Stimulated activated CD4-positive, alpha-beta T cell treated with anti-CD3 and anti-CD28 coated beads, Interleukin-15, amount 100 ng/mL, for 48 hours (primary cell): ENCODE measurements at regions not wholly inside any gene's neighbourhood (a gene's known extent, or its start where the extent isn't known, plus 50 kb on each side); places are given as distances from the start of the nearest gene placed in this dataset.

Experiments
- DNase-seq, 2 donors: peaks; one replicate each; pipeline ENCODE4 v3.0.0-alpha.2; 2020; ENCODE audit warnings: low read depth in 2 of 2

GRCh38 chr14:97719931-97720330 is 922.7 kb downstream of the VRK1 start:
- no peak for DNase-seq

GRCh38 chr14:97723351-97723750 is 926.2 kb downstream of the VRK1 start:
- no peak for DNase-seq

- DNase-seq: no peak
These were observed 926.6 kb downstream of the VRK1 start for GRCh38 chr14:97723819-97724218.

GRCh38 chr14:97724265-97724731 is 927.1 kb downstream of the VRK1 start:
- no peak for DNase-seq

- DNase-seq: no peak
These were observed 929.5 kb downstream of the VRK1 start for GRCh38 chr14:97726676-97727075.

GRCh38 chr14:97730706-97731105 is 933.5 kb downstream of the VRK1 start:
- DNase-seq: no peak

- DNase-seq: no peak
These were observed 934.6 kb downstream of the VRK1 start for GRCh38 chr14:97731800-97732199.

- DNase-seq: no peak
These were observed 950.1 kb downstream of the VRK1 start for GRCh38 chr14:97747316-97747715.

- DNase-seq: no peak
These were observed 951.4 kb downstream of the VRK1 start for GRCh38 chr14:97748616-97749015.

- no peak for DNase-seq
These were observed 960.3 kb downstream of the VRK1 start for GRCh38 chr14:97757491-97757890.

- no peak for DNase-seq
These were observed 962.9 kb downstream of the VRK1 start for GRCh38 chr14:97760050-97760449.

- DNase-seq: no peak
These were observed 965.2 kb downstream of the VRK1 start for GRCh38 chr14:97762386-97762785.

- DNase-seq: no peak
These were observed 974.3 kb downstream of the VRK1 start for GRCh38 chr14:97771340-97772045.

- DNase-seq: no peak
These were observed 976.4 kb downstream of the VRK1 start for GRCh38 chr14:97773598-97773997.

GRCh38 chr14:97776890-97777558 is 979.8 kb downstream of the VRK1 start:
- no peak for DNase-seq

- no peak for DNase-seq
These were observed 980.6 kb downstream of the VRK1 start for GRCh38 chr14:97777622-97778355.

- DNase-seq: no peak
These were observed 982.0 kb downstream of the VRK1 start for GRCh38 chr14:97779140-97779539.

GRCh38 chr14:97780804-97781203 is 983.6 kb downstream of the VRK1 start:
- DNase-seq: no peak

GRCh38 chr14:97781961-97782360 is 984.8 kb downstream of the VRK1 start:
- DNase-seq: no peak

- no peak for DNase-seq
These were observed 985.8 kb downstream of the VRK1 start for GRCh38 chr14:97782871-97783414.

GRCh38 chr14:97785495-97785894 is 988.3 kb downstream of the VRK1 start:
- no peak for DNase-seq

GRCh38 chr14:97788364-97788763 is 991.2 kb downstream of the VRK1 start:
- DNase-seq: no peak
